GM12891 (cell line): ENCODE measurements at regions not wholly inside any gene's neighbourhood (a gene's known extent, or its start where the extent isn't known, plus 50 kb on each side); places are given as distances from the start of the nearest gene placed in this dataset.

Source experiments
- DNase-seq: peaks from one replicate; pipeline ENCODE4 v3.0.0; 2011; ENCODE audit warnings: low spot score; ENCODE audit not compliant: insufficient read length
- FAIRE-seq: peaks from 2 replicates; lab custom pipeline; 2011; peaks lifted over from hg19 to GRCh38; lab: Jason Lieb, UNC
- PAX5 ChIP-seq: IDR thresholded peaks from 2 replicates; pipeline ENCODE4 v1.6.1; 2011; ENCODE audit warnings: low read length, moderate library complexity, mild to moderate bottlenecking; ENCODE audit not compliant: insufficient read depth, severe bottlenecking
- POLR2A ChIP-seq: IDR thresholded peaks from 2 replicates; pipeline ENCODE4 v1.6.1; 2011; ENCODE audit warnings: low read depth, low read length, control low read depth
- POLR2AphosphoS5 ChIP-seq: IDR thresholded peaks from 2 replicates; pipeline ENCODE4 v1.6.1; 2011; ENCODE audit warnings: low read depth, low read length, control low read depth
- POU2F2 ChIP-seq: IDR thresholded peaks from 2 replicates; pipeline ENCODE4 v1.6.1; 2011; ENCODE audit warnings: low read depth, mild to moderate bottlenecking, control low read depth, low read length, moderate library complexity
- SPI1 ChIP-seq: IDR thresholded peaks from 2 replicates; pipeline ENCODE4 v1.6.1; 2011; ENCODE audit warnings: low read depth, low read length, control low read depth
- TAF1 ChIP-seq: IDR thresholded peaks from 2 replicates; pipeline ENCODE4 v1.6.1; 2011; ENCODE audit warnings: low read depth, low read length, control low read depth

- DNase-seq = no peak
- no peak for TF ChIP-seq POU2F2
- TF ChIP-seq SPI1 = no peak
- TF ChIP-seq PAX5 = no peak
- TF ChIP-seq TAF1 = no peak
- TF ChIP-seq POLR2AphosphoS5 = no peak
- no peak for TF ChIP-seq POLR2A
- no peak for FAIRE-seq
Observed at GRCh38 chr12:75706786-75707605, 195.6 kb upstream of the KRR1 start.

- DNase-seq (no peak), FAIRE-seq (no peak)
- no peak for TF ChIP-seq POU2F2
- TF ChIP-seq PAX5 = no peak
- no peak for TF ChIP-seq POLR2A
- no peak for TF ChIP-seq TAF1
- no peak for TF ChIP-seq POLR2AphosphoS5
- TF ChIP-seq SPI1 = no peak
Observed at GRCh38 chr12:75705749-75706711, 194.6 kb upstream of the KRR1 start.

GRCh38 chr12:75704664-75705063, 193.3 kb upstream of the KRR1 start:
- FAIRE-seq (no peak), DNase-seq (no peak)
- TF ChIP-seq POLR2A = no peak
- no peak for TF ChIP-seq SPI1
- TF ChIP-seq POLR2AphosphoS5 = no peak
- no peak for TF ChIP-seq TAF1
- no peak for TF ChIP-seq POU2F2

- FAIRE-seq = no peak
- DNase-seq = no peak
- TF ChIP-seq POLR2AphosphoS5 (no peak), POLR2A (no peak), POU2F2 (no peak), TAF1 (no peak), PAX5 (no peak), SPI1 (no peak)
Observed at GRCh38 chr12:75704208-75704607, 192.8 kb upstream of the KRR1 start.

- FAIRE-seq = no peak
- TF ChIP-seq SPI1 = no peak
- TF ChIP-seq POU2F2 = no peak
- TF ChIP-seq POLR2AphosphoS5 = no peak
- no peak for DNase-seq
Observed at GRCh38 chr12:75703131-75703530, 191.7 kb upstream of the KRR1 start.

- no peak for TF ChIP-seq SPI1
- no peak for TF ChIP-seq POLR2A
- no peak for TF ChIP-seq TAF1
- no peak for TF ChIP-seq POLR2AphosphoS5
- no peak for TF ChIP-seq PAX5
- TF ChIP-seq POU2F2 = no peak
- DNase-seq (no peak), FAIRE-seq (no peak)
Observed at GRCh38 chr12:75702477-75703093, 191.2 kb upstream of the KRR1 start.

GRCh38 chr12:75701859-75702258, 190.4 kb upstream of the KRR1 start:
- FAIRE-seq = no peak
- DNase-seq = no peak

GRCh38 chr12:75699728-75700496, 188.5 kb upstream of the KRR1 start:
- FAIRE-seq (no peak), DNase-seq (no peak)

More at GRCh38 chr12:75701859-75702258, 190.4 kb upstream of the KRR1 start:
- no peak for TF ChIP-seq SPI1
- TF ChIP-seq POU2F2 = no peak
- TF ChIP-seq POLR2AphosphoS5 = no peak
- TF ChIP-seq TAF1 = no peak
- TF ChIP-seq POLR2A = no peak
- no peak for TF ChIP-seq PAX5

GRCh38 chr12:75699251-75699650, 187.8 kb upstream of the KRR1 start:
- no peak for DNase-seq
- no peak for FAIRE-seq
- TF ChIP-seq SPI1 (no peak), PAX5 (no peak), POLR2A (no peak), POU2F2 (no peak), TAF1 (no peak), POLR2AphosphoS5 (no peak)

More at GRCh38 chr12:75699728-75700496, 188.5 kb upstream of the KRR1 start:
- TF ChIP-seq POLR2AphosphoS5 (no peak), TAF1 (no peak), POLR2A (no peak), SPI1 (no peak), POU2F2 (no peak), PAX5 (no peak)
